ENCODE measurements at regions not wholly inside any gene's neighbourhood (a gene's known extent, or its start where the extent isn't known, plus 50 kb on each side); places are given as distances from the start of the nearest gene placed in this dataset.

DNA sequence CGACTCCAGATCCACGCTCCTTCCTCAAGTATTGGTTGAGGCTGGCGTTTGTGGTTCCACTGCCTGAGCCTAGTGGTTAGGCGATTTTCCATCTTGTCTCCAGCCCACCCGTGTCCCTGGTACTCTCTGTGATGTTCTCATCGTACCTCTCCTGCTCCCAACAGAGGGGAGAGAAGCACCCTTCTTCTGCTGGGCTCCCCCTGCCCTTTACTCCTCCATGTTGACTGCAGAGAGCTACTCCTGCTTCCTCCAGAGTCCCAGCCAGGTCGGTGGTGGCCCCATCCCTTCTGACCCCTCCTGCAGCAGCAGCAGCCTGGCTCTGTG is 164.0 kb upstream of the BCOR start:
- peak overlapping the region; percentile 32; the same call in 1 of the 2 replicates for H3K4me2 ChIP-seq (ENCODE audit: low read depth, low read length)
- ATAC-seq (no peak), FAIRE-seq (no peak), DNase-seq (ENCODE audit: low spot score) (no peak)
- H3K4me3 ChIP-seq (replicated peaks in 1 of 3; ENCODE audit: insufficient read depth in 1 of 3, low read depth in 2 of 3, low read length in 3 of 3): no peak overlapping the region
- H3K79me2 ChIP-seq (ENCODE audit: insufficient read depth, low read length): no peaks in the 10 kb centered on the region
- no TSS peak for BruUV-seq (replicated peaks)
- no peaks in the 10 kb centered on the region for H4K20me1 ChIP-seq (ENCODE audit: insufficient read depth, low read length)
- WGBS (ENCODE audit: low lambda C conversion rate): 50% methylated on average over 2 of the region's 7 CpGs
- no peaks in the 10 kb centered on the region for H3K36me3 ChIP-seq (replicated peaks in 1 of 2; ENCODE audit: control insufficient read depth in 1 of 2, insufficient read depth in 2 of 2, low read length in 2 of 2)
- CTCF ChIA-PET (ENCODE audit: low intra/inter-chr PET ratio, low total read pairs): no interaction called here
- H3K9me3 ChIP-seq (ENCODE audit: low read length): no peaks in the 10 kb centered on the region
- in situ Hi-C loops (cut with HindIII; ENCODE audit: extremely low pct_ligation_motif_present, low pct_unique_long_range_greater_than_20kb): loop anchor here (10.0 to 25.0 kb wide), 2 partner anchors 177 to 324 kb away; no protein-coding TSS in a partner anchor
- no peak overlapping the region for H2AFZ ChIP-seq (ENCODE audit: low read length)
- intact Hi-C loops (cut with micrococcal nuclease; ENCODE audit: unreplicated experiment): no loop called here
- POLR2A ChIA-PET: interaction anchor here (1.9 kb wide), 1 partner anchor 85 kb away, joined by 8 read pairs; no protein-coding TSS in a partner anchor
- peaks cover 22% of the 10 kb centered on the region for H3K4me1 ChIP-seq (ENCODE audit: insufficient read depth, low read length)
- no peak overlapping the region for H3K9ac ChIP-seq (ENCODE audit: insufficient read depth, low read depth, low read length)
- H3K27ac ChIP-seq (ENCODE audit: extremely low read length, insufficient read depth, low read length): no peak overlapping the region
- no peaks in the 10 kb centered on the region for H3K27me3 ChIP-seq (ENCODE audit: control insufficient read depth in 1 of 2, insufficient read depth in 2 of 2, low read length in 2 of 2)
- no peak for TF ChIP-seq DDIT3 (CRISPR knock-in tag; IDR thresholded peaks at IDR 0.05)
- no peak for TF ChIP-seq MEIS1 (CRISPR knock-in tag; IDR thresholded peaks at IDR 0.05; ENCODE audit: borderline replicate concordance)
- TF ChIP-seq, protein P1, sequence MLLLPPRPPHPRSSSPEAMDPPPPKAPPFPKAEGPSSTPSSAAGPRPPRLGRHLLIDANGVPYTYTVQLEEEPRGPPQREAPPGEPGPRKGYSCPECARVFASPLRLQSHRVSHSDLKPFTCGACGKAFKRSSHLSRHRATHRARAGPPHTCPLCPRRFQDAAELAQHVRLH (CRISPR knock-in tag; IDR thresholded peaks at IDR 0.05; ENCODE audit: borderline replicate concordance, low read depth): no peak
- TF ChIP-seq, protein P2, sequence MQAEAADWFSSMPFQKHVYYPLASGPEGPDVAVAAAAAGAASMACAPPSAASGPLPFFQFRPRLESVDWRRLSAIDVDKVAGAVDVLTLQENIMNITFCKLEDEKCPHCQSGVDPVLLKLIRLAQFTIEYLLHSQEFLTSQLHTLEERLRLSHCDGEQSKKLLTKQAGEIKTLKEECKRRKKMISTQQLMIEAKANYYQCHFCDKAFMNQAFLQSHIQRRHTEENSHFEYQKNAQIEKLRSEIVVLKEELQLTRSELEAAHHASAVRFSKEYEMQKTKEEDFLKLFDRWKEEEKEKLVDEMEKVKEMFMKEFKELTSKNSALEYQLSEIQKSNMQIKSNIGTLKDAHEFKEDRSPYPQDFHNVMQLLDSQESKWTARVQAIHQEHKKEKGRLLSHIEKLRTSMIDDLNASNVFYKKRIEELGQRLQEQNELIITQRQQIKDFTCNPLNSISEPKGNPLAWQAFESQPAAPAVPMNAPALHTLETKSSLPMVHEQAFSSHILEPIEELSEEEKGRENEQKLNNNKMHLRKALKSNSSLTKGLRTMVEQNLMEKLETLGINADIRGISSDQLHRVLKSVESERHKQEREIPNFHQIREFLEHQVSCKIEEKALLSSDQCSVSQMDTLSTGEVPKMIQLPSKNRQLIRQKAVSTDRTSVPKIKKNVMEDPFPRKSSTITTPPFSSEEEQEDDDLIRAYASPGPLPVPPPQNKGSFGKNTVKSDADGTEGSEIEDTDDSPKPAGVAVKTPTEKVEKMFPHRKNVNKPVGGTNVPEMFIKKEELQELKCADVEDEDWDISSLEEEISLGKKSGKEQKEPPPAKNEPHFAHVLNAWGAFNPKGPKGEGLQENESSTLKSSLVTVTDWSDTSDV (CRISPR knock-in tag; IDR thresholded peaks at IDR 0.05): no peak
- TF ChIP-seq, protein P3, sequence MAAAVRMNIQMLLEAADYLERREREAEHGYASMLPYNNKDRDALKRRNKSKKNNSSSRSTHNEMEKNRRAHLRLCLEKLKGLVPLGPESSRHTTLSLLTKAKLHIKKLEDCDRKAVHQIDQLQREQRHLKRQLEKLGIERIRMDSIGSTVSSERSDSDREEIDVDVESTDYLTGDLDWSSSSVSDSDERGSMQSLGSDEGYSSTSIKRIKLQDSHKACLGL (CRISPR knock-in tag; IDR thresholded peaks at IDR 0.05): no peak
- no peak for TF ChIP-seq ARNT (IDR thresholded peaks at IDR 0.05)
- no peak for TF ChIP-seq ZNF530 (CRISPR knock-in tag; IDR thresholded peaks at IDR 0.05; ENCODE audit: low read depth)
- TF ChIP-seq ZNF768 (CRISPR knock-in tag; IDR thresholded peaks at IDR 0.05): no peak
- TF ChIP-seq, protein P4, sequence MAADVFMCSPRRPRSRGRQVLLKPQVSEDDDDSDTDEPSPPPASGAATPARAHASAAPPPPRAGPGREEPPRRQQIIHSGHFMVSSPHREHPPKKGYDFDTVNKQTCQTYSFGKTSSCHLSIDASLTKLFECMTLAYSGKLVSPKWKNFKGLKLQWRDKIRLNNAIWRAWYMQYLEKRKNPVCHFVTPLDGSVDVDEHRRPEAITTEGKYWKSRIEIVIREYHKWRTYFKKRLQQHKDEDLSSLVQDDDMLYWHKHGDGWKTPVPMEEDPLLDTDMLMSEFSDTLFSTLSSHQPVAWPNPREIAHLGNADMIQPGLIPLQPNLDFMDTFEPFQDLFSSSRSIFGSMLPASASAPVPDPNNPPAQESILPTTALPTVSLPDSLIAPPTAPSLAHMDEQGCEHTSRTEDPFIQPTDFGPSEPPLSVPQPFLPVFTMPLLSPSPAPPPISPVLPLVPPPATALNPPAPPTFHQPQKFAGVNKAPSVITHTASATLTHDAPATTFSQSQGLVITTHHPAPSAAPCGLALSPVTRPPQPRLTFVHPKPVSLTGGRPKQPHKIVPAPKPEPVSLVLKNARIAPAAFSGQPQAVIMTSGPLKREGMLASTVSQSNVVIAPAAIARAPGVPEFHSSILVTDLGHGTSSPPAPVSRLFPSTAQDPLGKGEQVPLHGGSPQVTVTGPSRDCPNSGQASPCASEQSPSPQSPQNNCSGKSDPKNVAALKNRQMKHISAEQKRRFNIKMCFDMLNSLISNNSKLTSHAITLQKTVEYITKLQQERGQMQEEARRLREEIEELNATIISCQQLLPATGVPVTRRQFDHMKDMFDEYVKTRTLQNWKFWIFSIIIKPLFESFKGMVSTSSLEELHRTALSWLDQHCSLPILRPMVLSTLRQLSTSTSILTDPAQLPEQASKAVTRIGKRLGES (CRISPR knock-in tag; IDR thresholded peaks at IDR 0.05; ENCODE audit: borderline replicate concordance): no peak
- TF ChIP-seq GATA4 (IDR thresholded peaks at IDR 0.05; ENCODE audit: borderline replicate concordance, low read depth): no peak
- TF ChIP-seq, protein P5, sequence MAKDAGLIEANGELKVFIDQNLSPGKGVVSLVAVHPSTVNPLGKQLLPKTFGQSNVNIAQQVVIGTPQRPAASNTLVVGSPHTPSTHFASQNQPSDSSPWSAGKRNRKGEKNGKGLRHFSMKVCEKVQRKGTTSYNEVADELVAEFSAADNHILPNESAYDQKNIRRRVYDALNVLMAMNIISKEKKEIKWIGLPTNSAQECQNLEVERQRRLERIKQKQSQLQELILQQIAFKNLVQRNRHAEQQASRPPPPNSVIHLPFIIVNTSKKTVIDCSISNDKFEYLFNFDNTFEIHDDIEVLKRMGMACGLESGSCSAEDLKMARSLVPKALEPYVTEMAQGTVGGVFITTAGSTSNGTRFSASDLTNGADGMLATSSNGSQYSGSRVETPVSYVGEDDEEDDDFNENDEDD (CRISPR knock-in tag; IDR thresholded peaks at IDR 0.05; ENCODE audit: borderline replicate concordance): no peak
- no peak for TF ChIP-seq ZNF451 (CRISPR knock-in tag; IDR thresholded peaks at IDR 0.05)
- no peak for TF ChIP-seq RBM22 (optimal IDR thresholded peaks at IDR 0.05; ENCODE audit: low read length)
- TF ChIP-seq PRDM4 (CRISPR knock-in tag; IDR thresholded peaks at IDR 0.05; ENCODE audit: borderline replicate concordance): no peak

All from HepG2 (cell line).